HEK293T (cell line): ENCODE measurements at regions not wholly inside any gene's neighbourhood (a gene's known extent, or its start where the extent isn't known, plus 50 kb on each side); places are given as distances from the start of the nearest gene placed in this dataset.

Source experiments
- ARNT ChIP-seq: fragments of 450-650 bp; IDR thresholded peaks from 2 replicates; pipeline ENCODE4 v1.6.1; 2017; ENCODE audit warnings: mild to moderate bottlenecking
- BHLHE40 ChIP-seq: fragments of 450-650 bp; IDR thresholded peaks from 2 replicates; pipeline ENCODE4 v1.6.1; 2016; ENCODE audit warnings: mild to moderate bottlenecking, moderate library complexity, borderline replicate concordance
- CTBP1 ChIP-seq: fragments of 450-650 bp; IDR thresholded peaks from 2 replicates; pipeline ENCODE4 v1.6.1; 2016; ENCODE audit warnings: borderline replicate concordance
- ELF4 ChIP-seq: fragments of 450-650 bp; IDR thresholded peaks from 2 replicates; pipeline ENCODE4 v1.6.1; 2017; ENCODE audit warnings: antibody characterized with exemption
- HDGF ChIP-seq: fragments of 450-650 bp; IDR thresholded peaks from 2 replicates; pipeline ENCODE4 v1.6.1; 2017; ENCODE audit warnings: antibody characterized with exemption, borderline replicate concordance
- PKNOX1 ChIP-seq: fragments of 450-650 bp; IDR thresholded peaks from 2 replicates; pipeline ENCODE4 v1.6.1; 2016
- SP1 ChIP-seq: fragments of 450-650 bp; IDR thresholded peaks from 2 replicates; pipeline ENCODE4 v1.6.1; 2017
- SUZ12 ChIP-seq: fragments of 450-650 bp; IDR thresholded peaks from 2 replicates; pipeline ENCODE4 v1.6.1; 2016; ENCODE audit warnings: mild to moderate bottlenecking
- TARDBP ChIP-seq: fragments of 450-650 bp; IDR thresholded peaks from 2 replicates; pipeline ENCODE4 v1.6.1; 2016
- ZNF384 ChIP-seq: fragments of 450-650 bp; IDR thresholded peaks from 2 replicates; pipeline ENCODE4 v1.6.1; 2016

- TF ChIP-seq BHLHE40 = no peak
- no peak for TF ChIP-seq SP1
- TF ChIP-seq ARNT = no peak
- no peak for TF ChIP-seq ZNF384
- no peak for TF ChIP-seq TARDBP
- no peak for TF ChIP-seq ELF4
- no peak for TF ChIP-seq CTBP1
- no peak for TF ChIP-seq PKNOX1
- no peak for TF ChIP-seq HDGF
- TF ChIP-seq SUZ12 = no peak
Observed at GRCh38 chr13:93045836-93046235, 180.8 kb upstream of the GPC6 start.
